GM23248 (cell line): ENCODE measurements at regions not wholly inside any gene's neighbourhood (a gene's known extent, or its start where the extent isn't known, plus 50 kb on each side); places are given as distances from the start of the nearest gene placed in this dataset.

Experiments
- DNase-seq: peaks from one replicate; pipeline ENCODE4 v3.0.0-alpha.2; 2015
- H2AFZ ChIP-seq: fragments of 200-600 bp; sonication (generic); 2 replicates; pipeline ENCODE4 v1.6.1; 2016; ENCODE audit warnings: antibody characterized with exemption
- H3F3A ChIP-seq: fragments of 200-600 bp; sonication (generic); 2 replicates; pipeline ENCODE4 v1.6.1; 2016; ENCODE audit warnings: mild to moderate bottlenecking, antibody characterized with exemption, mixed run types; ENCODE audit not compliant: insufficient read depth
- H3K27ac ChIP-seq: fragments of 200-600 bp; sonication (generic); 2 replicates; pipeline ENCODE4 v1.5.1; 2016; ENCODE audit warnings: mild to moderate bottlenecking
- H3K27me3 ChIP-seq: fragments of 200-600 bp; sonication (generic); replicated peaks from 2 replicates; pipeline ENCODE4 v1.6.1; 2016; ENCODE audit warnings: mild to moderate bottlenecking; ENCODE audit not compliant: insufficient read depth
- H3K36me3 ChIP-seq: fragments of 200-600 bp; sonication (generic); 2 replicates; pipeline ENCODE4 v1.6.1; 2016; ENCODE audit warnings: low read depth, mild to moderate bottlenecking
- H3K4me1 ChIP-seq: fragments of 200-600 bp; sonication (generic); 2 replicates; pipeline ENCODE4 v1.6.1; 2016; ENCODE audit warnings: mild to moderate bottlenecking; ENCODE audit not compliant: insufficient read depth
- H3K4me2 ChIP-seq: fragments of 200-600 bp; sonication (generic); one replicate; pipeline ENCODE4 v1.6.1; 2016; ENCODE audit warnings: mild to moderate bottlenecking; ENCODE audit not compliant: unreplicated experiment
- H3K4me3 ChIP-seq: fragments of 200-600 bp; sonication (generic); 2 replicates; pipeline ENCODE4 v1.5.1; 2016; ENCODE audit warnings: mild to moderate bottlenecking
- H3K79me2 ChIP-seq: fragments of 200-600 bp; sonication (generic); 2 replicates; pipeline ENCODE4 v1.6.1; 2016; ENCODE audit warnings: mild to moderate bottlenecking; ENCODE audit not compliant: insufficient read depth
- H3K9ac ChIP-seq: fragments of 200-600 bp; sonication (generic); 2 replicates; pipeline ENCODE4 v1.6.1; 2016; ENCODE audit warnings: mild to moderate bottlenecking
- H3K9me2 ChIP-seq: fragments of 200-600 bp; sonication (generic); 2 replicates; pipeline ENCODE4 v1.6.1; 2016; ENCODE audit warnings: mixed run types, mild to moderate bottlenecking, moderate library complexity; ENCODE audit not compliant: insufficient read depth
- H3K9me3 ChIP-seq: fragments of 200-600 bp; sonication (generic); one replicate; pipeline ENCODE4 v1.6.1; 2017; ENCODE audit warnings: low read depth
- H4K20me1 ChIP-seq: fragments of 200-600 bp; sonication (generic); 2 replicates; pipeline ENCODE4 v1.6.0; 2016; ENCODE audit not compliant: insufficient read depth
- EZH2 ChIP-seq: fragments of 200-600 bp; sonication (generic); IDR thresholded peaks from 2 replicates; pipeline ENCODE4 v1.6.1; 2018; ENCODE audit warnings: antibody characterized with exemption, mild to moderate bottlenecking; ENCODE audit not compliant: insufficient read depth, poor library complexity, severe bottlenecking
- EZH2phosphoT487 ChIP-seq: fragments of 200-600 bp; sonication (generic); IDR thresholded peaks from 2 replicates; pipeline ENCODE4 v1.6.1; 2018; ENCODE audit warnings: antibody characterized with exemption, moderate library complexity, mild to moderate bottlenecking, low read depth; ENCODE audit not compliant: insufficient read depth
- WGBS, 2 experiments: methylation state at CpG; one replicate each; pipeline ENCODE4 v1.1.6; 2015 to 2017; ENCODE audit warnings: low lambda C conversion rate in 2 of 2, low coverage in 1 of 2; ENCODE audit errors: missing lambda C conversion rate in 2 of 2; 5-methylcytosine and 5-hydroxymethylcytosine counted together
- in situ Hi-C: fragments of 300-500 bp; cut with MboI; formaldehyde crosslinking; loops from 2 replicates; pipeline ENCODE4 v1.15.0; 2020

GRCh38 chr11:122399375-122399774 lies 256.1 kb upstream of the UBASH3B start:
- Histone ChIP-seq H3K9ac (no peak overlapping the region), H3K79me2 (no peaks in the 10 kb centered on the region), H3K9me3 (no peaks in the 10 kb centered on the region), H4K20me1 (no peaks in the 10 kb centered on the region), H3K27me3 (no peaks in the 10 kb centered on the region), H2AFZ (no peak overlapping the region), H3F3A (no peaks in the 10 kb centered on the region), H3K36me3 (no peaks in the 10 kb centered on the region), H3K4me3 (no peak overlapping the region), H3K27ac (no peak overlapping the region), H3K4me2 (no peak overlapping the region), H3K4me1 (no peaks in the 10 kb centered on the region), H3K9me2 (no peaks in the 10 kb centered on the region)
- no peak for TF ChIP-seq EZH2
- no peak for TF ChIP-seq EZH2phosphoT487
- in situ Hi-C loops: no loop called here
- no peak for DNase-seq
- 64 to 69% methylated on average over 2 of the region's 2 CpGs for WGBS, 2 experiments

- no peak for TF ChIP-seq EZH2phosphoT487
- no peak for TF ChIP-seq EZH2
- no peak for DNase-seq
- WGBS, 2 experiments: 94 to 100% methylated on average over 2 of the region's 2 CpGs
These were observed 256.7 kb upstream of the UBASH3B start for GRCh38 chr11:122398851-122399250.

GRCh38 chr11:122398167-122398566 lies 257.4 kb upstream of the UBASH3B start:
- H3K79me2 ChIP-seq: no peaks in the 10 kb centered on the region
- H3K27me3 ChIP-seq: no peaks in the 10 kb centered on the region
- no peaks in the 10 kb centered on the region for H4K20me1 ChIP-seq
- no peak overlapping the region for H3K27ac ChIP-seq
- no peaks in the 10 kb centered on the region for H3F3A ChIP-seq
- 73% methylated on average over 1 of the region's 1 CpG for WGBS, 2 experiments
- TF ChIP-seq EZH2phosphoT487 (no peak), EZH2 (no peak)
- H3K4me3 ChIP-seq: no peak overlapping the region
- in situ Hi-C loops: no loop called here
- H3K36me3 ChIP-seq: no peaks in the 10 kb centered on the region
- H3K9me2 ChIP-seq: no peaks in the 10 kb centered on the region
- H2AFZ ChIP-seq: no peak overlapping the region
- H3K9ac ChIP-seq: no peak overlapping the region
- no peak overlapping the region for H3K4me2 ChIP-seq
- H3K9me3 ChIP-seq: no peaks in the 10 kb centered on the region
- no peaks in the 10 kb centered on the region for H3K4me1 ChIP-seq
- DNase-seq: peak; percentile 49

More at GRCh38 chr11:122398851-122399250, 256.7 kb upstream of the UBASH3B start:
- Histone ChIP-seq H3K4me1 (no peaks in the 10 kb centered on the region), H3F3A (no peaks in the 10 kb centered on the region), H3K9me2 (no peaks in the 10 kb centered on the region), H3K9ac (no peak overlapping the region), H3K4me2 (no peak overlapping the region), H3K36me3 (no peaks in the 10 kb centered on the region), H3K79me2 (no peaks in the 10 kb centered on the region), H2AFZ (no peak overlapping the region), H3K9me3 (no peaks in the 10 kb centered on the region), H3K4me3 (no peak overlapping the region), H3K27ac (no peak overlapping the region), H4K20me1 (no peaks in the 10 kb centered on the region), H3K27me3 (no peaks in the 10 kb centered on the region)
- in situ Hi-C loops: no loop called here

GRCh38 chr11:122395282-122395681 lies 260.2 kb upstream of the UBASH3B start:
- Histone ChIP-seq H3K4me1 (no peaks in the 10 kb centered on the region), H3K4me3 (no peak overlapping the region), H4K20me1 (no peaks in the 10 kb centered on the region), H3K79me2 (no peaks in the 10 kb centered on the region), H2AFZ (no peak overlapping the region), H3K27ac (no peak overlapping the region), H3F3A (no peaks in the 10 kb centered on the region), H3K9me3 (no peaks in the 10 kb centered on the region), H3K4me2 (no peak overlapping the region), H3K9me2 (no peaks in the 10 kb centered on the region), H3K9ac (no peak overlapping the region), H3K36me3 (no peaks in the 10 kb centered on the region), H3K27me3 (no peaks in the 10 kb centered on the region)
- DNase-seq: no peak
- TF ChIP-seq EZH2: no peak
- TF ChIP-seq EZH2phosphoT487: no peak
- WGBS, 2 experiments: 75 to 83% methylated on average over 1 of the region's 1 CpG
- in situ Hi-C loops: no loop called here

GRCh38 chr11:122394313-122394712 lies 261.2 kb upstream of the UBASH3B start:
- Histone ChIP-seq H3K4me2 (no peak overlapping the region), H3K36me3 (no peaks in the 10 kb centered on the region), H4K20me1 (no peaks in the 10 kb centered on the region), H3K79me2 (no peaks in the 10 kb centered on the region), H3F3A (no peaks in the 10 kb centered on the region), H3K9me2 (no peaks in the 10 kb centered on the region), H3K27me3 (no peaks in the 10 kb centered on the region), H2AFZ (no peak overlapping the region), H3K4me3 (no peak overlapping the region), H3K4me1 (no peaks in the 10 kb centered on the region), H3K27ac (no peak overlapping the region), H3K9me3 (no peaks in the 10 kb centered on the region), H3K9ac (no peak overlapping the region)
- 28 to 36% methylated on average over 3 of the region's 3 CpGs for WGBS, 2 experiments
- TF ChIP-seq EZH2 (no peak), EZH2phosphoT487 (no peak)
- no peak for DNase-seq
- in situ Hi-C loops: no loop called here
